Medulla oblongata (tissue), 1 donor: ENCODE measurements at regions not wholly inside any gene's neighbourhood (a gene's known extent, or its start where the extent isn't known, plus 50 kb on each side); places are given as distances from the start of the nearest gene placed in this dataset.

Experiments
- DNase-seq: peaks from one replicate; pipeline ENCODE4 v3.0.0-alpha.2; 2015; ENCODE audit errors: extremely low spot score

DNA sequence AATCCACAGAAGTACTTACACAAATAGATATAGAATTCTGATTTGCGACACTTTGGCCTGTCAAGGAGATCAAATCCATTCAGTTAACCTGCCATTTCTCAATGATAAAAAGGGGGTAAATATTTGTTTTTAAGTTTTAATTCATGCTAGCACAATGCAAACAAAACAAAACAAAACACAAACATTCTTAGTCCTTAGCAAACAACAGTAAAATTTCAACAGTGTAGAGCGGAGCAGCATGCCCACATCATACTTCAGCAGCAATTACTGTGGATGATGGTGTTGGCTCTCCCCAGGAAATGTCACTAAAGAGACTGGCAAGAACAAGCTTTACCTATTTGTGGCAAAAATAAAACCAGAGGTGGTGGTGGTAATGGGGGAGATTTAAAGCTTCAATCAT, 625.2 kb upstream of the PCDH20 start:
- no peak for DNase-seq

DNA sequence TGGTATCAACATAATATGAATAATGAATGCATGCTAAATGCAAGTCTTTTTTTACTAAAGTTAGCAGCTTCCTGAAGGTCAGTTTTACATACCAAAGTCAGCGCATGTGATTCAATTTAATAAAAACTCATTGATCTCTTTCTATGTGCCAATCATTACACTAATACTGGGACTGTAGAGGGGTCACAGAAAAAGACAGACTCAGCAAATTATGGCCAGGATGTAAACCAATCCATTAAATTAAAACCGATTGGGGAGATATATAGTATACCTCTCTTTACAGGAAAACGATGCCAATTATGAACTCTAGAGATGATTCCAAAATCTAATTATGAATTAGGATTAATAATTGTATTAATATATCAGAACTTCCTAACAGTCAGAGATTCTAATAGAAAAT, 624.4 kb upstream of the PCDH20 start:
- DNase-seq: no peak

DNA sequence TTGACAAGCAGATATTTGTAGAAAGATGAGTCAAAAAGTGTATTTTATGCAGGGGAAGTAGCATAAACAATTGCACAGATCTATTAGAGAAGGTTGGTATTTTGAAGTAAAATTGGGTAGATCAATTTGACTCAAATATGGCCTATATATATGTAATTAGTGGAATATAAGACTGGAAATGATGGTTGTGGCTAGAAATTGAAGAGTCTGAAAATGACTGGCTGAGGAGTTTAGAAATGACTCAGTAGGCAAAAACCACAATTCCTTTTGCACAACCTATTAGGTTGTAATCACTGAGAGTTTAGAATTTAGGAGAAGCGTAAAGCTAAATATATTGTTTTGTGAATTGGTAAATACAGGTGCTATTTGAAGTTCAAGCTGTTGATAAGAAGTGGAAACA, 622.6 kb upstream of the PCDH20 start:
- DNase-seq: no peak

DNA sequence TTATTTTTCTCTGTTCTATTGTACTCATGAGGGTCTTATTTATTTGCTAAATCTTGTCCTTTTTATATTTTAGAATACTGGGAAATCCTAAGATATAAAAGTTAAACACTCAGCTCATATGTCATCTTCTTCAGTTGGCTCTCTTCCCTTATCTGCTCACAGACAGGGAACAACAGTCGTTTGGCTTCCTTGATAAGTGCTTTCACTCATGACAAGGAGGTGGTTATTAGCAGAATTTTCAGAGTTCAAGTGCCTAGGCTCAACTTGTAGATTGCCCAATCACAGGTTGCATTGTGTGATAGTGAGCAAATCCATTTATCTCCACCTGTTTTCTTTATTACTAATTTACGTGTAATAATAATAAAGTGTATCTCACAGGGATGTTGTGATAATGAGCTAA, 620.3 kb upstream of the PCDH20 start:
- no peak for DNase-seq

DNA sequence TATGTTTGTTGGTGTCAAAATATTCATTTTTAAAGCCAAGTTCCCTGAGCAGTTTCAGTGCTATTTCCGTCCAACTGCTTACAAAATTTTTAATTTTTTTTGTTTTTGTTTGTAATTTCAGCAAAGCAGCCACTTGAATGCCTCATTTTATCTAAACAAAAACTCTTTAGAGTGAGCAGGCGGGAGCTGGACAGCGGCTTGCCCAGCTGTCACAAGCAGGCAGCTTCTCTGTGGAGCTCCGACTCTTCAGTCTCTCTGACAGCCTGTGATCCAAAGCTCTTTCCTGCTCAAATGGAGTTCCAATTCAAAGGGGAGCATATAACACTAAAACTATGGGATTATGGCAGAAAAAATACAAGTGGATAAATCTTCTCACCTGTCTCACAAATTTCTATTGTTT, 618.3 kb upstream of the PCDH20 start:
- peak; percentile 47 for DNase-seq

DNA sequence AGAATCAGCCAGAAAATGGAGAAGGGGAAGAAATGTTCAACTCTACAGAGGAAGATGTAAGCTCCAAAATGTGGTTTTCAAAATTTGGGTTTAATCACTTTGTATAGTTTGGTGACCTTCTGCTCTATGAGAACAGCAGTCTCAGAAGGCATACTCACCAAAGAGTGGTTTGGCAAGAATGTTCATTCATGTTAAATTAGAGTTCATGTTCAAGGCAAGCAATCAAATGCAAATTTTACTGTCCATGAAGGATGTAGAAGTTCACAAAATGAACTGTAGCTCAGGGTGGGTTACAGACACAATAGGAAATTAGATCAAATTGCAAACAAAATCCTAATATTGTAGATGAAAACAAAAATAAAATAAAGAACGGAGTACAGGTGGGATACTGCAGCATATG, 606.7 kb upstream of the PCDH20 start:
- DNase-seq: no peak

DNA sequence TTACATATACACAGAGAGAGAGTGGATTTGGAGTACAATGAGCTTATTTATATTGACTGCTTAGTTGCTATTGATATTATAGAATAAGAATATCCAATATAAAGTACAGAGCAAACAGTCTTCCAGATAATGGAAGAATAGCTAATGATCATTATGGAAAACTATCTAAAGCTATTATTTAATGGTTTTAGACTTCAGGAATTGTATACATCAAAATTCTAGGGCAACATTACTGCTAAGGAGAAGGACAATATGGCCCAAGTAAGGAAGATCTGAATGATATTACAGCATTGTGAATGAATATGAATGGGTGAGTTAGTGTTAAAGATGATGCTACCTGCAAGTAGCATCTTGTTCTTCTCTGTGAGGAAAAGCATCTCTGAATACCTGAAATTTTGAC, 604.2 kb upstream of the PCDH20 start:
- no peak for DNase-seq

DNA sequence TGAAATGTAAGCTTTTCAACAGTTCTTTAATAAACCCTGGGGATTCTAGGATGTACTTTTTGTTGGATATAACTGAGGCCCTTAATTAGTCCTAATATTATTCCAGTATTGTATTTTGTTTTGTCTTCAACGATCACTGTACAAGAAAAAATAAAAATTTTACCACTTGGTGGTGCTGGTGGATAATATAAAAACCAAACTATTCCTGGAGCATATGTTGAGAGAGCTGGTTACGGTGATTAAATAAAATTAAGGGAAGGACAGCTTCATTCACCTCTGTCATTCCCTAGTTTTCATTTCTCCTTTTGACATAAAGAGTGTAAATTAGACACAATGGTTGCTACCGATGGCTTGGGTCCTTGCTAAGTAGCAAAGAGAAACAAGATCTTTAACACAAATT, 598.6 kb upstream of the PCDH20 start:
- DNase-seq: peak; percentile 48

DNA sequence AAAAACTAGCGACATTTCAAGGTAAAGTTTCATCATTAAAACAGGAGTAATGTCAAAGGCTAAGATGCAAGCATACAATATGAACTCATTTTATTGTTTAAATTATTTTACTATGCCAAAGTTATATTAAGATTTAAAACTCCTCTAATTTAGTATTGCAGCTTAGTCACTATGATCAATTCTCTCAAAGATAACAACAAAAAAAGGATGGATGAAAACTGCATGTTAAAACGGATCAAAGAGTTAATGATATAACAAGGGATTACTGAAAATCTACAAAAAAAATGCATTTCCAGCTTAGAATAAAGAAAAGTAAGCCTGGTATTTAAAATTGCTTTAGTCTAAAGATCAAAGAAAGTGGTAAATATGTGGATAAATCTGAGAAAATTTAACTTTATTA, 587.8 kb upstream of the PCDH20 start:
- DNase-seq: no peak

DNA sequence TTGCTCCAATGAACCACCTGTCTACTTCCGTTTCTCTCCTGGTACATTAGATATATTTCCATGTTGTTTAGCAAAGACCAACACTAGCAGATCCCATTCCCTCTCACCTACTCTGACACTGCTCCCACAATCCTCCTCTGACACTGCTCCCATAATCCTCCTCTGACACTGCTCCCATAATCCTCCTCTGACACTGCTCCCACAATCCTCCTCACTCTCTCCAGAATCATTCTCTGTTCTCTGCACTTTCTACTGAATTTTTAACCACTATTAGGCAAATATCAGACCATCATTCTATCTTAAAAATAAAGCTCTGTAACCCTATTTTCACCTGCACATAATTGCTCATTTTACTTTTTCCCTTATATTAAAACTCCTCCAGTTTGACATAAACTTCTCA, 578.5 kb upstream of the PCDH20 start:
- no peak for DNase-seq

DNA sequence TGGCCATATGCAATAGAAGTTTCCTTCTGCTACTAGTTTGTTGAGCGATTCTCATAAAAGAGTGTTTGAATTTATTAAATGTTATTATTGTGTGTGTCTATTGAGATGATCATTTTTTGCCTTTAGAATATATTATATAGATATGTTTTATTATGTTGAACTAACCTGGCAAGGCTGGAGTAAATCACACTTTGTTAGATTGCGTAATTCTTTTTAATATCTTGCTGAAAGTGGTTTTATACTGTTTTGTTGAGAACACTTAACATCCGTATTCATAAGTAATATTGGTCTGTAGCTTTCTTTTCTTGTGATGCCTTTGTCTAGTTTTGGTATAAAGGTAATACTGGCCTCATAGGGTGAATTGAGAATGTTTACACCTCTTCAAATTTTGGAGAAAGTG, 574.3 kb upstream of the PCDH20 start:
- no peak for DNase-seq

DNA sequence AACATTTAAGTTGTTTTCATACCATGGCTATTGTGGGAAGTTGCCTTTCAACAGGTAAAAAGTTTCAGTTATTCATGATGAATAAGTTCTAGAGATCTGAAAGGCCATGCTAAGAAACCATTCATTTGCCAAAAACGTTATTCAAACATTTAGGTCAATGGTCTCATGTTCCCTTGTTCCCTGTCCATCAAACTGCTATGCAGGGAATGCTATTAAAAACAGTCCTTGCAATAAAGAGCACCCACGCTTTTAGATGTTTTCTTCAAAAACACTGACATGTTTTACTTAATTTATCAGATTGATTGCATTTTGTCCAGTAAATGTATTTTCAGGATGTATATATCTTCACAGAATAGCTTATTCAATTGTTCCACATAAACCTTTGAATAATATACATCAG, 573.2 kb upstream of the PCDH20 start:
- no peak for DNase-seq

DNA sequence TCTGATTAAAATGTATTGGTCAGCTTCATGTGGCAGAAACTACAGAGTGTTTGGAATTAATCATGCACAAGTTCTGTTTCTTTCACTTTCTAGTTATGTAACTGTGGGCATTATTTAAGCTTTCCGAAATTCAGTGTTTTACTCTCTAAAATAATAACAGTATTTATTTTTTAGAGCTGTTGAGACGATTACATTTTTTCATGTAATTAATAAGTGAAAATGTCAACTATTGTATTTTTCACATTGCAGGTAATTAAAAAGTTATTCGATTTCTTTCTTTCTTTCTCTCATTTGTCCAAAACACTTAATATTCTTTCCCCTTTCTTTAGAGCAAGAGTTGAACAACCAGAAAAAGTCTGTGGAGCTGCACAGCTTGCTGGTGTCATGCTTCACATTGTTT, 559.4 kb upstream of the PCDH20 start:
- no peak for DNase-seq

DNA sequence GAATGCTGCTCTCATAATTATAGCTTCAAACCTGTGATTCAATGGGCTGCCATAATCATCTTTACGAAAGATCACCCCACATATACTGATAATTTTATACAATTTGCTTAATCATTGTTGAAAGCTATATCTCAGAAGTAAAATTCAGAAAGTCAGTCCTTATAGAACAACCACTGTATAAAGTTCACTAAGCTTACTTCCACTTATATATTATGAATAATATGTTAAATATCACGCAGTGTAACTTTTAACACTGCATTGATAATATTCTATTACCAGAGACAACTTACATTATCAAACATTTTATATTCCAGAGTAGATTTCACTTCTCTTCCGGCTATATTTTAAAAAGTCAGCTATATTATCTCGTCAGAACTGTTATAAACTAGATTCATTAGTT, 550.1 kb upstream of the PCDH20 start:
- no peak for DNase-seq

DNA sequence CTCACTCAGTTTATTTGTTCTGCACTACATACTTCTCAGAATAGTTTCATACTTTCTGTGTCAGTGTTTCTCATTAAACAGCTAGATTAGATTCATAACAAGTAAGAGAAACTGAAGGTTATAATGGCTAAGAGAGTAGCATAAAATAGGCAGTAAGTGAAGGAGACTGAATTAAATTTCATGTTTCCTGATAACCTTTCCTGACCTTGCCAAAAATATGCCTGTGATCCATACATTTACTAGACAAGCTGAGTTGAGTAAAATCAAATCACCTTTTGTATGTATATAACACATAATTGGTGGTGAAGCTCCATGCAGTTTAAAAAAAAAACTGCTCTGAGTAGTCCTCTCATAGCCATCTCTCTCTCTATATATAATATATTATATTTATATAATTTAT, 545.3 kb upstream of the PCDH20 start:
- no peak for DNase-seq

DNA sequence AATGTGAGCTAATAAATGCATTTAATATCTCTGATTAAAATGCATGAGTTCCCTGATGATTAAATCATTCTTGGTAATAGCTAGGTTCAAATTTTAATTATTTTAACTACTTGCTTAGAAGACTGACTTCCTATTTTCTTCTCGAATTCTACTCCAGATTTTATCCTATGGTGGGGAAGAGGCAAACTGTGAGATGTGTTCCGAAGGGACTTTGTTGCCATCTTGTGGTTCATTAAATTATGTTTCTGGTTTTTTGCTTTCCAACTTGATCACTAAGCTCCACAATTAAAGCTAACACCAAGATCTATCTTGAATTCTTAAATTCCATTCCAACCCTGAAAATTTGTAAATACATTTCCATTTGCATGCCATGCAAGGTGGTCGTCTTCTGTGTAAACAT, 538.4 kb upstream of the PCDH20 start:
- peak; percentile 71 for DNase-seq

DNA sequence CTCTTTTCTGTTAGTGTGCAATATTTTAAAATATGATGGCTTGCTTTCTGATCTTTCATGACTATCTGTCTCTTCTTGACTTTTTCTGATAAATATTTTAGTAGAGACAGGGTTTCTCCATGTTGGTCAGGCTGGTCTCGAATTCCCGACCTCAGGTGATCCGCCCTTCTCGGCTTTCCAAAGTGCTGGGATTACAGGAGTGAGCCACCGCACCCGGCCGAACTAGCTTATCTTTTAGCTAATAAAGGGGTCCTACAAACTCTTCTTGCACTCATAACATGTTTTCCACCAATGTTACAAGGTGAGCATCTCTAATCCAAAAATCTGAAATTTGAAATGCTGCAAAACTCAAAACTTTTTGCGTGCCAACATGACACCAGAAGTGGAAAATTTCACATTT, 535.2 kb upstream of the PCDH20 start:
- DNase-seq: no peak

DNA sequence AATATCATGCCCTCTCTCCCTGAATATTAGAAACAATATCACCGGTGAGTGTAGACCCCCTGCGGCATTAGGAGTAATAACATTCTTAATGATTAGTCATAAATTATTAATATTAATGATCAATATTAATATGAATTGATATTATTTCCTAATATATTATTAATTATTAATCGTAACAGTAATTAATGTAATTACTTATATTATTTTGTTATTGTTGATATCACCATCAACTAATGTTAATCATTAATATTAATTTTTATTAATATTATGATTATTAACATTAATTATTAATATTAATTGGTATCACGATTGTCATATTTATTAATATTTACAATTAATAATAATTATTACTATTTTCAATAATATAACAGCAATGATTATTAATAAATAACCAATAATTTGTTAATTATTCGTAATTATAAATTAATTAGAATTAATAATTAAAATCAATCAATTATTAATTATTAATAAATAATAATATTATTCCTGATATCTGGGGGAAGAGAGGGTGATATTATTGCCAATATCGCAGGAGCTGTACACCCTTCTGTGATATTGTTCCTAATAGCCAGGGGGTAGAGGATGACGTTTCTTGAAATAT, 528.8 kb upstream of the PCDH20 start:
- DNase-seq: no peak

DNA sequence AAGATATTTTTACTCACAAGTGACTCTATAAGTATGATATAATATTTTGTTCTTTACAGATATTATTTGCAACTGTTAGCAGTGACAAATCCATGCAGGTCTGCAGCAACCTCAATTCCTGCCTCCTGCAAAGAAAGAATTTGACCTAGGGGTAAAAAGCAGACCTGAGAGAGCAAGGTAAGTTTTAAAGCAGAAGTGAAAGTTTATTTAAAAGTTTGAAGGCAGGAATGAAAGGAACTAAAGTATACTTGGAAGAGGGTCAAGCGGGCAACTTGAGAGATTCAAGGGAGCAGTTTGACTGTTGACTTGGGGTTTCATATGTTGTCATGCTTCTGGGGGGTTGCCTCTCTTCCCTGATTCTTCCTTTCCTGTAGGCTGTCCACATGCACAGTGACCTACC, 520.1 kb upstream of the PCDH20 start:
- no peak for DNase-seq

DNA sequence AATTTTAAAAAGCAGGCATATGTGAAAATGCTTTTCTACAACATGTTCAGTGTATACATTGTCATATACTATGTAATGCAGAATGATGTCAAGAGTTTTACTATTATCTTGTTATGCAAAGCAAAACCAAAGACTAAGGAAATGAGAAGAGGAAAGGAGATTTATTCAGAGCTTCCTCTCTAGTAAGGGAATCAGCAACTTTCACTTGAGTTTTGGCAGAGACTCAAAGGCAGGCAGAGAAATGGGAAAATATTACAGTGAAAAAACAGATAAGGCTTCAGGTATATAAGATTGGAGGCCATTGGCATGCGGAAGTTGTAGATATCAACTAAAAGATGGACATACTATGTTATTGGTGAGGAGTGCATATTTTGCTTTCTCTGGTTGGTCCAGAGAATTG, 512.0 kb upstream of the PCDH20 start:
- DNase-seq: no peak

DNA sequence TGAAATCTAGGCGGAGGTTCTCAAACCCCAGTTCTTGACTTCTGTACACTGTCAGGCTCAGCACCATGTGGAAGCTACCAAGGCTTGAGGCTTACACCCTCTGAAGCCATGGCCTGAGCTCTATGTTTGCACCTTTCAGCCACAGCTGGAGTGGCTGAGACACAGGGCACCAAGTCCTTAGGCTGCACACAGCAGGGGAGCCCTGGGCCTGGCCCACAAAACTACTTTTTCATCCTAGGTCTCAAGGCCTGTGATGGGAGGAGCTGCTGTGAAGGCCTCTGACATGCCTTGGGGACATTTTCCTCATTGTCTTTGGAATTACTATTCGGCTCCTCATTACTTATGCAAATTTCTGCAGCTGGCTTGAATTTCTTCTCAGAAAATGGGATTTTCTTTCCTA, 503.2 kb upstream of the PCDH20 start:
- no peak for DNase-seq

DNA sequence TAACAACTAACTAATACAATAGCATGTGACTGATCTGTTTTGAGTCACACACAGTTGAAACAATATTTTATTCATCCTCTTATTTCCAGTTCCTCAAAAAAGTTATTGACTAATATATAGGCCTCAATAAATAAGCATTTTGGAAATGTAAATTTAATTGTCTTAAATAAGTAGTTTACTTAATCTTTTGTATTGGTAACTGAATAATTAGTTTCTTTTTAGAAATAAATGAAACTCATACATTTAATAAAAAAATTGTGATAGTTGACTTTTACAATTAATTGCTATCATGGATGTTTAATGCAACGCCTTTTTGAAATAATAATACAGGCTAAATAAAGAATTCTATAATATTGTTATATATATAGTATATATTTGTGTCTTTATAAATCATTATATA, 500.8 kb upstream of the PCDH20 start:
- DNase-seq: no peak

DNA sequence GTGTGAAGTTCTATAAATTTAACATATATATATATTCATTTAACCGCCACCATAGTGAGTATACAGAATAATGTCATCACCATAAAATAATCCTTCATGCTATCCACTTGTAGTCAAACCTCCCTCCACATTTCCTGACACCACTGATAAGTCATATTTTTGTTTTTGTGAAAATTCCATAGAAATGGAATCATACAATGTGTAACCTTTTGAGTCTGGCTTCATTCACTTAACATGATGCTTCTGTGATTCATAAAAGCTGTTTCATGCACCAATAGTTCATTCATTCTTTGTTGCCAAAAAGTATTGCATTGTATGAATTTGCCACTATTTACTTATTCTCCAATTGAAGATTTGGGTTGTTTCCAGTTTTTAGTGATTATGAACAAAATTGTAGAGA, 497.5 kb upstream of the PCDH20 start:
- DNase-seq: no peak

DNA sequence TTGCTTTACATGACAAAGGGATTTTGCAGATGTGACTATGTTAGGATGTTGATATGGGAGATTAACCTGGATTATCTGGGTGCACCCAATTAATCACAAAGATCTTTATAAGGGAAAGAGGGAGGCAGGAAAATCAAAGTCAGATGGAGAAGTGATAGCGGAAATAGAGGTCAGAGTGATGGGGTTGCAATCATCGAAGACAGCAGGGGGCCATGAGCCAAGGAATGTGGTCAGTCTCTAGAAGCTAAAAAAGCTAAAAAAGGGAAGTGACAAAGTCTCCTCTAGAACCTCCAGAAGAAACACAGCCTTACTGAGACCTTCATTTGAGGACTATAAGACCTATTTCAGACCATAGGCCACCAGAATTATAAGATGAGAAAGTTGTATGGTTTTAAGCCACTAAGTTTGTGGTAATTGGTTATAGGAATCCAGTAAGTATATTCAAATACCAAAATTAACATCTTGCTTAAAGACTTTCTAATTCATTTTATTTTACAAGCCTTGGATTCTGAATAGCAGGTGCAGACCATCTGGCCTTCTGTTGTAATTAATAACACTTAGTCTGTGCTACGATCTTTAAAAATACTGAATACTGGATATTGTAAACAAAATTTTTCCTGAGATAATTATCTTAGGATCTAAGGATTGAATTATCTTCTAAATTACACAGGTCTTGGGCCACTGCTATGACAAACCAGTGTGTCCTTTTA, 493.4 kb upstream of the PCDH20 start:
- DNase-seq: no peak
